DMS79 treated with DMSO at 0.1 percent for 48 hours (cell line): ENCODE measurements at regions not wholly inside any gene's neighbourhood (a gene's known extent, or its start where the extent isn't known, plus 50 kb on each side); places are given as distances from the start of the nearest gene placed in this dataset.
"Not testable (repeated sequence)": the region's sequence is repeated elsewhere in the genome, so short reads cannot be mapped to it uniquely, and the experiment has no call there.

Experiments used
- DNase-seq: peaks from one replicate; lab custom pipeline; 2025; lab: John Stamatoyannopoulos, UW

DNA sequence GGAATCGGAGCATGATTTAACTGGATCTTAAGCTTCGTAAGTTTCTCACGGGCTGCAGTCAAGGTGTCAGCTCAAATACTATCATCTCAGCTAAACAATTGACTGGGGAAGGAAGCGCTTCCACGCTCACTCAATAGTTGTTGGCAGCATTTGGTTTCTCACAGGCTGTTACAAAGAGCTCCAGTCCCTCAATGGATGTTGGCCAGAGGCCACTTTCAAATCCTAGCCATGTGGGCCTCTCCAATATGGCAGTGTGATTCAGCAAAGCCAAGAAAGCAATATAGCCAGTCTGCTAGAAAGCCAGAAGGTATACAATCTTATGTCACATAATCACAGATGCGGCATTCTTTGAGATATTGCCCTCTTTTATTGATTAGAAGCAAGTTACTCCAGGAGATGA lies 98.3 kb upstream of the PHACTR1 start:
- no peak for DNase-seq

DNA sequence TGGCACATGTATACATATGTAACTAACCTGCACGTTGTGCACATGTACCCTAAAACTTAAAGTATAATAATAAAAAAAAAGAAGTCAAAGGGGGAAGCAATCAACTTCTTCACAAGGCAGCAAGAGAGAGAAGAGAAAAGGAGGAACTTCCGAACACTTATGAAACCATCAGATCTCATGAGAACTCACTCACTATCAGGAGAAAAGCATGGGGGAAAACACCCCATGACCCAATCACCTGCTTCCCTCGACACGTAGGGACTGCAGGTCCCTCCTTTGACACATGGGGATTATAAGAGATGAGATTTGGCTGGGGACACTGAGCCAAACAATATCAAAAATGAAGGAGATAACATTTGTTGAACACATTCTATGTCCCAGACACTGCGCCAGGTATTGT lies 94.8 kb upstream of the PHACTR1 start:
- no peak for DNase-seq

DNA sequence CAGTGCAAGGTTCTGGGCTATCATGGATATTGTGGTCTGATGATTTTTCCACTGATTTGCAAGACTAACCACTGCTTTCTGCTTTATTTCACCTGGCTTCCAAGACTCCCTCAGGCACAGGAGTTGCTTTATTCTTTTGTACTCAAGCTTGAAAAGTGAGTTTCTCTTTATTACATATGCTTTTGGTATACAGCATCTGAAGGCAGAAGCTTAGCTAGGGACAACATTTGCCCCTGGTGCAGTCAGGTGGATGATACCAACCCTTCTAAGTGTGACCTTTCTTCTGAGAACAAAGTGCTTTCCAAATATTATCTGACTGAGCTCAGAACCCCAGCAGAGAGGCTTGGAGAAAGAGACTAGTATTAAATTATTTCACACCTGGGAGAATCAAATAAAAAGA lies 94.0 kb upstream of the PHACTR1 start:
- peak; percentile 10 for DNase-seq

DNA sequence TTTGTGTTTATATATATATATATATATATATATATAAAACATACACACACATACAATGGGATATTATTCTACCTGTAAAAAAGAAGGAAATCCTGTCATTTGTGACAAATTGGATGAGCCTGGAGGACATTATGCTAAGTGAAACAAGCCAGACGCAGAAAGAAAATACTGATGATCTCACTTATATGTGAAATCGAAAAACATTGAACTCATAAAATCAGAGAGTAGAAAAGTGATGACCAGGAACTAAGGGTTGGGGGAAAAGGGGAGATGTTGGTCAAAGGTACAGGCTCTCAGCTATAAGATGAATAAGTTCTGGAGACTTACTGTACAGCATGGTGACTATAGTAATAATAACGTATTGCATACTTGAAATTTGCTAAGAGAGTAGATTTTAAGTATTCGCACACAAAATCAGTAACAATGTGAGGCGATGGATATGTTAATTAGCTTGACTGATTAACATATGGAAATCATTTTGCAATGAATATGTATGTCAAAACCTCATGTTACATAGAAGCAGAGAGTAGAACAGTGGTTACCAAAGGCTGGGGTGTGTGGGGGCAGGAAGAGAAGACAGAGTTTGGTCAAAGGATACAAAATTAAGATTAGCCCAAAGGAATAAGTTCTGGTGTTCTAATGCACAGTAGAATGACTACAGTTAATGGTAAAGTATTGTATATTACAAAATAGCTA lies 92.3 kb upstream of the PHACTR1 start:
- DNase-seq, result no peak

DNA sequence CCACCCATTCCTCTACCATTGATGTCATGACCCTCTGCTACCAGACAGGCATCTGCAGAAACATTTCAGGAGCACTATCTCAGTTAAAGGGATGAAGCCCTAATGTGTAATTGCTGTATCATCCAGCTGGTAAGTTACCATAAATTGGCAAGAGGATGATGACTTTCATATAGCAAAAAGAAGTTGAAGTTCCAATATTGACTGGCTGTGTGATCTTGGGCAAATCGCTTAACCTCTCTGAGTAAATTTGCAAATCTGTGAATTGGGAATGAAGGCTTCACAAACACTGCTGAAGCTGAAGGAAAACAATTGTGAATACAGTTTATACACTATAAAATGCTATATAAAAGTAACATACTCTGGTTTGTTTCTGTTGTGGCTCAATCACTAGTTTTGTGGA lies 89.5 kb upstream of the PHACTR1 start:
- DNase-seq, result no peak

- no peak for DNase-seq
These were observed 88.2 kb upstream of the PHACTR1 start for GRCh38 chr6:12628327-12628726.

GRCh38 chr6:12633746-12634145 lies 82.8 kb upstream of the PHACTR1 start:
- not testable (repeated sequence) for DNase-seq

- DNase-seq, result no peak
These were observed 81.2 kb upstream of the PHACTR1 start for GRCh38 chr6:12635375-12635774.

- DNase-seq, result no peak
These were observed 80.8 kb upstream of the PHACTR1 start for GRCh38 chr6:12635813-12636212.

DNA sequence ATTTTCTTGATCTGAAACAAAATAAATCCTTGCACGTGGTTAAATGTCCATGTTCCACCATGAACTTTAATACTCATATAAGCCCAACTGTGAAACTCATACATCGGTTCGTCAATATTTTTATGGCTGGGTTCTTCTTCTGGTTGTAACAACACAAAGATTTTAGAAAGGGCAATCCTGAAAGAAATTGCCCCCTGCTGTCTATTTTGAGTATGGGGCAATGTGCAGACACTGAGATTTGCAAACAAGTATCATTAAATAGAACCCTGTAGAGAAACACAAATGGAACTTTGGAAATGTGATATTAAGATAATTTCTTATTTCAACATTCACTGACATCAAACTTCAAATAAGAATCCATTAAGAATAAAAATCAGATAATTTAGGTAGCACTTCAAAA lies 80.2 kb upstream of the PHACTR1 start:
- DNase-seq, result no peak

GRCh38 chr6:12637960-12638641 lies 78.5 kb upstream of the PHACTR1 start:
- peak; percentile 14 for DNase-seq

GRCh38 chr6:12640438-12640837 lies 76.1 kb upstream of the PHACTR1 start:
- DNase-seq, result no peak

DNA sequence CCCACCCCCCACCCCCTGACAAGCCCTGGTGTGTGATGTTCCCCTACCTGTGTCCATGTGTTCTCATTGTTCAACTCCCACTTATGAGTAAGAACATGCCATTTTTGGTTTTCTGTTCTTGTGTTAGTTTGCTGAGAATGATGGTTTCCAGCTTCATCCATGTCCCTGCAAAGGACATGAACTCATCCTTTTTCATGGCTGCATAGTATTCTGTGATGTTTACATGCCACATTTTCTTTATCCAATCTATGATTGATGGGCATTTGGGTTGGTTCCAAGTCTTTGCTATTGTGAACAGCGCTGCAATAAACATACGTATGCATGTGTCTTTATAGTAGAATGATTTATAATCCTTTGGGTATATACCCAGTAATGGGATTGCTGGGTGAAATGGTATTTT lies 74.8 kb upstream of the PHACTR1 start:
- DNase-seq, result not testable (repeated sequence)

DNA sequence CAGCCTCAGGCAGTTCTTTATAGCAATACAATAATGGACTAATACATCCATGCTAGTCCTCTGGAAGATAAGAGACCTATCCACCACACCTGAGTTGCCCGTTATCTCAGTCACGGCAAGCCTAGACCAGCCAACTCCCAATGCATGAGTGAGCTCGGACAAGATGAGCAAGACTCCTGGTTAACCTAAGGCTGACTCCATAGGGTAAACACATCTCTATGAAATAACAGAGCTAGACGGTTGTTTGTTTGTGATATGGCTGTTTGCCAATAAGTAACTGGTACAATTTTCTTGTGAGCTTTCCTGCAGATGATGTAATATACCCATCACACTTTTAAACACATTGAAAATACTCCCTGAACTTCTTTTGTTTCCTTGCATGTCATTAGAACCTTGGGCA lies 70.6 kb upstream of the PHACTR1 start:
- DNase-seq, result no peak

GRCh38 chr6:12648171-12648570 lies 68.4 kb upstream of the PHACTR1 start:
- no peak for DNase-seq

GRCh38 chr6:12649325-12649724 lies 67.2 kb upstream of the PHACTR1 start:
- DNase-seq, result no peak

DNA sequence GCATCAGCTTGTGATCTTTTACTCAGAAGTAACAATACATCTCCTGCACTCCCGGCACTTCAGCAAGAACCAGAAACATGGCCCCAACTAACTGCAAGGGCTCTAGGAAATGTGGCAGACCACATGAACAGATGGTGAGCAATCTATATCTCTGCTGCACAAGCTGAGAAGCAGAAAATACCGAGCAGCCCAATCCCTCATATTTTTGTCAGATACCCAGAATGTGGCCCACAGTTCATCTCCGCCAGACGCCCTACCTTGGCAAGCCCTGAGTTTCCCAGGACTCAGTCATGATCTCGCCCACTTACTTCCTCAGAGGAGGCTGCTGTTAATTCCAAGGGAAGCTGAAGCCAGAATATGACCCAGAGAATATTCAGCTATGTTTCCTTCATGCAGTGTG lies 63.1 kb upstream of the PHACTR1 start:
- DNase-seq, result no peak

GRCh38 chr6:12654107-12654506 lies 62.5 kb upstream of the PHACTR1 start:
- DNase-seq, result no peak

DNA sequence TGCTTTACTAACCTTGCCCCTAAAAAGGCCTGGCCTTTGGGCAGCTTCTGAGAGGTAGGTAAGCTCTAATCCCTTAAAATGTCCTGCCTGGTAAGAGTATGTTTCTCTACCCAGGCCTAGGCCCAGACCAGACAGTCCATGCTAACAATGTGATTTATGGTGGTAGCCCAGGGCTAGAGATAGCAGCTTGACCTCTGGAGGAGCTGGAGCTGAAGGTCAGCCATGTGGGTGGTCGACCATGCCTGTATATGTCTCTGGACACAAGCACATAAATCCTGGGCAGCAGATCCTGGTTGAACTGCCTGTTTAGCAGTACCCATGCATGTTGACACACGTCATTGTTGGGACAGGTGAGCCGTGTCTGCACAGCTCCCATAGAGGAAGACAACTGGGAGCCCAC lies 62.1 kb upstream of the PHACTR1 start:
- no peak for DNase-seq

GRCh38 chr6:12656906-12657305 lies 59.7 kb upstream of the PHACTR1 start:
- DNase-seq, result no peak

DNA sequence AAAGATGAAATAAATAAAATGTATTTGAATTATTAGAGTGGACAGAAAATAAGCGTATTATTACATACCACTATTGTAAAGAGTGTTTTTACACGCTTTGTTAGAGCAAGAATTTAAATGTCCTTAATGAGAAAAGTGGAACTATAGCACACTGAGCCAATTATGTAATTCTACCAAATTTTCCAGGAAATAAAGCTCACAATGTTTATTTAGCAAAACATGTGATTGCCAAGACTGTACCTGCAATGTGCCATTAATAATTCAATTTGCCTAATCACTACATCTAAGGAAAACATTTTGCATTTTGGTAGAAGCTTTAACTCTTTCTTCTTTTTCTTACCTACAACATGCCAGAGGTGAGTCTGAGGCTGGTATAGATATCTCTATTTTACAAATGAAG lies 58.7 kb upstream of the PHACTR1 start:
- no peak for DNase-seq

- no peak for DNase-seq
These were observed 55.0 kb upstream of the PHACTR1 start for GRCh38 chr6:12661432-12662089.
